OCI-LY7 (cell line): ENCODE measurements at regions not wholly inside any gene's neighbourhood (a gene's known extent, or its start where the extent isn't known, plus 50 kb on each side); places are given as distances from the start of the nearest gene placed in this dataset.

Experiments
- BruUV-seq: library from RNA; stranded (reverse); fragments of 400-500 nt; replicated peaks from 2 replicates; lab custom pipeline; 2021; lab: Mats Ljungman, UMichigan
- CTCF ChIA-PET: fragments of 300-600 bp; sonication (Branson Sonifier 250); formaldehyde crosslinking; loops from one replicate; lab custom pipeline; 2022; ENCODE audit warnings: antibody characterized with exemption; ENCODE audit not compliant: unreplicated experiment; lab: Charles Lee
- POLR2A ChIA-PET: fragments of 300-600 bp; sonication (Branson Sonifier 250); formaldehyde crosslinking; loops from one replicate; lab custom pipeline; 2022; ENCODE audit warnings: antibody characterized with exemption; lab: Charles Lee
- DNase-seq: peaks from one replicate; pipeline ENCODE4 v3.0.0-alpha.2; 2015; ENCODE audit warnings: low spot score
- H2AFZ ChIP-seq: fragments of 200-600 bp; sonication (generic), shearing (Covaris generic); 2 replicates; pipeline ENCODE4 v1.6.1; 2014; ENCODE audit warnings: mild to moderate bottlenecking, antibody characterized with exemption, low read length, moderate library complexity
- H3K27ac ChIP-seq: fragments of 200-600 bp; sonication (generic); 2 replicates; pipeline ENCODE4 v1.5.1; 2014; ENCODE audit warnings: mixed run types, low read depth, mild to moderate bottlenecking, moderate library complexity, low read length, inconsistent platforms; ENCODE audit not compliant: poor library complexity, severe bottlenecking
- H3K36me3 ChIP-seq: fragments of 200-600 bp; sonication (generic); 2 replicates; pipeline ENCODE4 v1.6.1; 2014; ENCODE audit warnings: mild to moderate bottlenecking, antibody characterized with exemption, low read length, moderate library complexity, mixed read lengths; ENCODE audit not compliant: insufficient read depth
- H3K4me1 ChIP-seq: fragments of 200-600 bp; sonication (generic); 2 replicates; pipeline ENCODE4 v1.5.1; 2014; ENCODE audit warnings: mild to moderate bottlenecking, low read length; ENCODE audit not compliant: insufficient read depth, poor library complexity, severe bottlenecking
- H3K4me2 ChIP-seq: fragments of 200-600 bp; sonication (generic); 2 replicates; pipeline ENCODE4 v1.6.1; 2014; ENCODE audit warnings: mild to moderate bottlenecking, low read length
- H3K4me3 ChIP-seq: fragments of 200-600 bp; sonication (generic); 2 replicates; pipeline ENCODE4 v1.5.1; 2014; ENCODE audit warnings: mild to moderate bottlenecking, low read depth, low read length; ENCODE audit not compliant: poor library complexity, severe bottlenecking
- H3K79me2 ChIP-seq: fragments of 200-600 bp; sonication (generic); 2 replicates; pipeline ENCODE4 v1.6.1; 2016; ENCODE audit warnings: low read depth, mild to moderate bottlenecking, low read length, moderate library complexity, mixed read lengths; ENCODE audit not compliant: insufficient read depth
- H3K9me2 ChIP-seq: fragments of 200-600 bp; sonication (generic); 2 replicates; pipeline ENCODE4 v1.6.1; 2016; ENCODE audit warnings: mild to moderate bottlenecking, low read length, mixed read lengths; ENCODE audit not compliant: insufficient read depth
- H3K9me3 ChIP-seq: fragments of 200-600 bp; sonication (generic); 2 replicates; pipeline ENCODE4 v1.6.1; 2014; ENCODE audit warnings: mild to moderate bottlenecking, mixed run types, low read length, mixed read lengths
- H4K20me1 ChIP-seq: fragments of 200-600 bp; sonication (generic); 2 replicates; pipeline ENCODE4 v1.6.1; 2014; ENCODE audit warnings: mild to moderate bottlenecking, antibody characterized with exemption, low read length, moderate library complexity, mixed read lengths; ENCODE audit not compliant: insufficient read depth
- EZH2phosphoT487 ChIP-seq: fragments of 200-600 bp; sonication (generic); IDR thresholded peaks from 2 replicates; pipeline ENCODE4 v1.6.1; 2018; ENCODE audit warnings: low read depth, borderline replicate concordance, mild to moderate bottlenecking, mixed run types, antibody characterized with exemption, low read length, moderate library complexity, mixed read lengths
- intact Hi-C: fragments of 100-400 bp; cut with micrococcal nuclease; formaldehyde crosslinking; loops from one replicate; pipeline ENCODE4 v1.10.0; 2022; ENCODE audit not compliant: unreplicated experiment
- TF ChIP-seq, protein P1 (sequence below): fragments of 200-600 bp; sonication (generic); conservative IDR thresholded peaks from 2 replicates; pipeline ENCODE4 v1.5.1; 2014; ENCODE audit warnings: mild to moderate bottlenecking, antibody characterized with exemption, low read length, moderate library complexity, mixed read lengths

DNA sequence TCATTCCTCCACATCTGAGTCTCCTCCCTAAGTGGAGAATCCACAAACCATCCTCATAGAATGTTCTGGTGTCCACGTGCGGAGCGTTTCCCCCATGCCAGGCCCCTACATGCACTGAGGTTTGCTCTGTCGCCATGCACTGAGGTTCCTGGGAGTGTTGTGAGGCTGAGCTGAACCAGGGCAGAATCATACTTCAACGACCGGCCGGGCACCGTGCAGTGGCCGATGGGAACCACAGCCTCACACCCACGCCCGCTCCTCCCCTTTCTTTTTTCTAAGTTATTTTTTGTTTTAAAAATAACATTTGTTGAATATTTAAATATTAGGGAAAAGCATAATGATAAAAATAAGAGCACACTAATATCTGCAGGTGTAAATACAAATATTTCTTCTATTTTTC, 260.4 kb upstream of the IRX4 start:
- ChIA-PET POLR2A (no interaction called here), CTCF (no interaction called here)
- no peak overlapping the region for H3K4me2 ChIP-seq
- H3K27ac ChIP-seq = no peak overlapping the region
- H2AFZ ChIP-seq = no peak overlapping the region
- no peaks in the 10 kb centered on the region for H3K9me3 ChIP-seq
- no peaks in the 10 kb centered on the region for H3K36me3 ChIP-seq
- no peaks in the 10 kb centered on the region for H4K20me1 ChIP-seq
- H3K79me2 ChIP-seq = no peaks in the 10 kb centered on the region
- no TSS peak for BruUV-seq
- no peaks in the 10 kb centered on the region for H3K4me1 ChIP-seq
- TF ChIP-seq EZH2phosphoT487 = no peak
- TF ChIP-seq, protein P1, sequence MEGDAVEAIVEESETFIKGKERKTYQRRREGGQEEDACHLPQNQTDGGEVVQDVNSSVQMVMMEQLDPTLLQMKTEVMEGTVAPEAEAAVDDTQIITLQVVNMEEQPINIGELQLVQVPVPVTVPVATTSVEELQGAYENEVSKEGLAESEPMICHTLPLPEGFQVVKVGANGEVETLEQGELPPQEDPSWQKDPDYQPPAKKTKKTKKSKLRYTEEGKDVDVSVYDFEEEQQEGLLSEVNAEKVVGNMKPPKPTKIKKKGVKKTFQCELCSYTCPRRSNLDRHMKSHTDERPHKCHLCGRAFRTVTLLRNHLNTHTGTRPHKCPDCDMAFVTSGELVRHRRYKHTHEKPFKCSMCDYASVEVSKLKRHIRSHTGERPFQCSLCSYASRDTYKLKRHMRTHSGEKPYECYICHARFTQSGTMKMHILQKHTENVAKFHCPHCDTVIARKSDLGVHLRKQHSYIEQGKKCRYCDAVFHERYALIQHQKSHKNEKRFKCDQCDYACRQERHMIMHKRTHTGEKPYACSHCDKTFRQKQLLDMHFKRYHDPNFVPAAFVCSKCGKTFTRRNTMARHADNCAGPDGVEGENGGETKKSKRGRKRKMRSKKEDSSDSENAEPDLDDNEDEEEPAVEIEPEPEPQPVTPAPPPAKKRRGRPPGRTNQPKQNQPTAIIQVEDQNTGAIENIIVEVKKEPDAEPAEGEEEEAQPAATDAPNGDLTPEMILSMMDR = no peak
- H3K4me3 ChIP-seq = no peak overlapping the region
- H3K9me2 ChIP-seq = no peaks in the 10 kb centered on the region
- no peak for DNase-seq
- intact Hi-C loops = no loop called here

DNA sequence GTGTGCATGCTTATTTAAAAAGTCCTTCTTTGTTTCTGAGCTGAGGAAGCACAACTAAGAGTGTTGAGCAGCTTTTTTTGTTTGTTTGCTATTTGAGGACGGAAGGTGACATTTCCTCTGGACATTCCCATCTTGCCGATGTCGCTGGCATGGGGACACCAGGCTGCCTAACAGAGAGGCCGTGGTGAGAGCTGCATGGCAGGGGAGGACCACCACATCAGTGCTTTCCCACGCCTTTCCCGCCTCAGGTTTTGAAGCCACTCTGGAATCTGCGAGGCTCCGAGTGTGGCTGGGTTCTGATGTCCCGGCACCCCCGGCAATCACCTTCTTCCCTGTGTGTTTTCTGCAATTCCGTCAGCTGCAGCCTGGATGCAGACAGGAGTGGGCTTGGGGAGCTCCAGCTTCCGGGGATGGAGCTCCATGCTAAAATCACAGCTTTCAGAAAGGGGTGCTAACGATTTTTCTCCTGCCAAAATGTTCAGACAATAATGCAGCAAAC, 259.8 kb upstream of the IRX4 start:
- CTCF ChIA-PET = no interaction called here
- intact Hi-C loops = no loop called here
- no peak for DNase-seq
- no peaks in the 10 kb centered on the region for H3K4me1 ChIP-seq
- no peaks in the 10 kb centered on the region for H3K79me2 ChIP-seq
- H3K4me3 ChIP-seq = no peak overlapping the region
- H3K4me2 ChIP-seq = no peak overlapping the region
- H2AFZ ChIP-seq = no peak overlapping the region
- H3K27ac ChIP-seq = no peak overlapping the region
- TF ChIP-seq, protein P1 = no peak
- no peak for TF ChIP-seq EZH2phosphoT487
- no peaks in the 10 kb centered on the region for H3K9me2 ChIP-seq
- POLR2A ChIA-PET = no interaction called here
- no peaks in the 10 kb centered on the region for H3K36me3 ChIP-seq
- H4K20me1 ChIP-seq = no peaks in the 10 kb centered on the region
- no peaks in the 10 kb centered on the region for H3K9me3 ChIP-seq
- BruUV-seq = no TSS peak

DNA sequence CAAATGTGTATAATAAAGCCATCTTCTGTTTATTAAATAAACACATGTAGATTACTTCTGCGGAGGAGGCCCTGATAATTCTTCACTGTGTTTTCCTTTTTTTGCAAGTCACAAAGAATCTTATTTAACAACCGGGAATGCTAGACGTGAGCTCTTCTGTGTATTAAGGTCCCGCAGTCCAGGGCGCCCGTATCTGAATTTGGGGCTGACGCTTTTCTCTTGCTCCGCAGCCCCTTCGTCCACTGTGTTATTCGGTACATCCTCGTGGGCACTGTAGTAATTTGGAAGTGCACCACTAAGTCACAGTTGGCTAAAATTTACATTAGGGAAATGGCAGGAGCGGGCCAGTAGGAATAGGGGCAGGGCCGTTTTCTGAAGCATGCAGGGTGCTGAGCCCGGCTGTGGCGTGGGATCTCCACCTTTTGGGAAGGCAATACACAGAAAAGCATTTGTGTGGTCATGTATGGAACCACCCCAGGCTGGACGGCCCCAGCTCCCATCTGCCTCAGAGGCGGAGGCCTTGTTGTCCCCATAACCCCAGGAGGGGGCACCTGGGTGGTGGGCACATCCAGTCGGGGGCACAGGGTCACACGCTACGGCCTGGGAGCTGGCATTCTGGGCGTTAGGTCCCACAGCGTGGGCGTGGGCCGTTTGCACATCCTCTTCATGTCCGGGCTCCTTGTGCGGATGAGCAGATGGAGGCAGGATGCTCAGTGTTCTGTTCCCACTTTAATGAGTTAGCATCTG, 258.7 kb upstream of the IRX4 start:
- Histone ChIP-seq H2AFZ (no peak overlapping the region), H3K4me1 (no peaks in the 10 kb centered on the region), H3K36me3 (no peaks in the 10 kb centered on the region), H3K9me2 (no peaks in the 10 kb centered on the region), H3K27ac (no peak overlapping the region), H3K4me2 (no peak overlapping the region), H3K79me2 (no peaks in the 10 kb centered on the region), H4K20me1 (no peaks in the 10 kb centered on the region), H3K9me3 (no peaks in the 10 kb centered on the region), H3K4me3 (no peak overlapping the region)
- TF ChIP-seq, protein P1 = no peak
- no TSS peak for BruUV-seq
- intact Hi-C loops = no loop called here
- CTCF ChIA-PET = no interaction called here
- no peak for DNase-seq
- POLR2A ChIA-PET = no interaction called here
